ENCODE measurements at regions not wholly inside any gene's neighbourhood (a gene's known extent, or its start where the extent isn't known, plus 50 kb on each side); places are given as distances from the start of the nearest gene placed in this dataset.

- TF ChIP-seq TAF1 (IDR thresholded peaks at IDR 0.05; ENCODE audit: low read depth, low read length) (no peak), POLR2A (IDR thresholded peaks at IDR 0.05; ENCODE audit: low read depth, low read length) (no peak), POU2F2 (IDR thresholded peaks at IDR 0.05; ENCODE audit: low read depth, low read length) (no peak), POLR2AphosphoS5 (IDR thresholded peaks at IDR 0.05; ENCODE audit: low read depth, low read length) (no peak), SPI1 (IDR thresholded peaks at IDR 0.05; ENCODE audit: low read depth, low read length) (no peak), PAX5 (IDR thresholded peaks at IDR 0.05; ENCODE audit: insufficient read depth, low read length, severe bottlenecking) (no peak)
- DNase-seq (ENCODE audit: insufficient read length, low spot score) (no peak), FAIRE-seq (no peak)
These were observed 349.9 kb downstream of the C12orf50 start for GRCh38 chr12:87679251-87679650.

- DNase-seq (ENCODE audit: insufficient read length, low spot score) (no peak), FAIRE-seq (no peak)
- TF ChIP-seq TAF1 (IDR thresholded peaks at IDR 0.05; ENCODE audit: low read depth, low read length) (no peak), SPI1 (IDR thresholded peaks at IDR 0.05; ENCODE audit: low read depth, low read length) (no peak), POLR2A (IDR thresholded peaks at IDR 0.05; ENCODE audit: low read depth, low read length) (no peak), POLR2AphosphoS5 (IDR thresholded peaks at IDR 0.05; ENCODE audit: low read depth, low read length) (no peak), POU2F2 (IDR thresholded peaks at IDR 0.05; ENCODE audit: low read depth, low read length) (no peak), PAX5 (IDR thresholded peaks at IDR 0.05; ENCODE audit: insufficient read depth, low read length, severe bottlenecking) (no peak)
These were observed 350.7 kb downstream of the C12orf50 start for GRCh38 chr12:87678453-87678852.

- DNase-seq (ENCODE audit: insufficient read length, low spot score) (no peak), FAIRE-seq (no peak)
- TF ChIP-seq POLR2AphosphoS5 (IDR thresholded peaks at IDR 0.05; ENCODE audit: low read depth, low read length) (no peak), SPI1 (IDR thresholded peaks at IDR 0.05; ENCODE audit: low read depth, low read length) (no peak), PAX5 (IDR thresholded peaks at IDR 0.05; ENCODE audit: insufficient read depth, low read length, severe bottlenecking) (no peak), POU2F2 (IDR thresholded peaks at IDR 0.05; ENCODE audit: low read depth, low read length) (no peak), POLR2A (IDR thresholded peaks at IDR 0.05; ENCODE audit: low read depth, low read length) (no peak), TAF1 (IDR thresholded peaks at IDR 0.05; ENCODE audit: low read depth, low read length) (no peak)
These were observed 352.5 kb downstream of the C12orf50 start for GRCh38 chr12:87676731-87677130.

GRCh38 chr12:87671757-87672156 is 357.4 kb downstream of the C12orf50 start:
- TF ChIP-seq SPI1 (IDR thresholded peaks at IDR 0.05; ENCODE audit: low read depth, low read length), result no peak
- TF ChIP-seq POLR2AphosphoS5 (IDR thresholded peaks at IDR 0.05; ENCODE audit: low read depth, low read length), result no peak
- TF ChIP-seq POLR2A (IDR thresholded peaks at IDR 0.05; ENCODE audit: low read depth, low read length), result no peak
- no peak for TF ChIP-seq PAX5 (IDR thresholded peaks at IDR 0.05; ENCODE audit: insufficient read depth, low read length, severe bottlenecking)
- no peak for TF ChIP-seq TAF1 (IDR thresholded peaks at IDR 0.05; ENCODE audit: low read depth, low read length)
- no peak for TF ChIP-seq POU2F2 (IDR thresholded peaks at IDR 0.05; ENCODE audit: low read depth, low read length)
- FAIRE-seq (no peak), DNase-seq (ENCODE audit: insufficient read length, low spot score) (no peak)

GRCh38 chr12:87670448-87670847 is 358.8 kb downstream of the C12orf50 start:
- no peak for TF ChIP-seq POLR2A (IDR thresholded peaks at IDR 0.05; ENCODE audit: low read depth, low read length)
- no peak for TF ChIP-seq POLR2AphosphoS5 (IDR thresholded peaks at IDR 0.05; ENCODE audit: low read depth, low read length)
- no peak for TF ChIP-seq POU2F2 (IDR thresholded peaks at IDR 0.05; ENCODE audit: low read depth, low read length)
- no peak for TF ChIP-seq PAX5 (IDR thresholded peaks at IDR 0.05; ENCODE audit: insufficient read depth, low read length, severe bottlenecking)
- no peak for TF ChIP-seq TAF1 (IDR thresholded peaks at IDR 0.05; ENCODE audit: low read depth, low read length)
- TF ChIP-seq SPI1 (IDR thresholded peaks at IDR 0.05; ENCODE audit: low read depth, low read length), result no peak
- no peak for FAIRE-seq
- DNase-seq (ENCODE audit: insufficient read length, low spot score), result no peak

GRCh38 chr12:87667378-87667777 is 361.8 kb downstream of the C12orf50 start:
- no peak for DNase-seq (ENCODE audit: insufficient read length, low spot score)
- no peak for FAIRE-seq
- TF ChIP-seq POLR2AphosphoS5 (IDR thresholded peaks at IDR 0.05; ENCODE audit: low read depth, low read length), result no peak

GRCh38 chr12:87661786-87662377 is 367.3 kb downstream of the C12orf50 start:
- DNase-seq (ENCODE audit: insufficient read length, low spot score) (no peak), FAIRE-seq (no peak)
- TF ChIP-seq POLR2A (IDR thresholded peaks at IDR 0.05; ENCODE audit: low read depth, low read length) (no peak), PAX5 (IDR thresholded peaks at IDR 0.05; ENCODE audit: insufficient read depth, low read length, severe bottlenecking) (no peak), POU2F2 (IDR thresholded peaks at IDR 0.05; ENCODE audit: low read depth, low read length) (no peak), TAF1 (IDR thresholded peaks at IDR 0.05; ENCODE audit: low read depth, low read length) (no peak), SPI1 (IDR thresholded peaks at IDR 0.05; ENCODE audit: low read depth, low read length) (peak; percentile 8; the same call in 1 of the 2 replicates)

GRCh38 chr12:87660987-87661774 is 368.0 kb downstream of the C12orf50 start:
- no peak for TF ChIP-seq PAX5 (IDR thresholded peaks at IDR 0.05; ENCODE audit: insufficient read depth, low read length, severe bottlenecking)
- TF ChIP-seq POLR2A (IDR thresholded peaks at IDR 0.05; ENCODE audit: low read depth, low read length), result no peak
- TF ChIP-seq TAF1 (IDR thresholded peaks at IDR 0.05; ENCODE audit: low read depth, low read length), result no peak
- TF ChIP-seq POLR2AphosphoS5 (IDR thresholded peaks at IDR 0.05; ENCODE audit: low read depth, low read length), result no peak
- TF ChIP-seq POU2F2 (IDR thresholded peaks at IDR 0.05; ENCODE audit: low read depth, low read length), result no peak
- no peak for TF ChIP-seq SPI1 (IDR thresholded peaks at IDR 0.05; ENCODE audit: low read depth, low read length)
- DNase-seq (ENCODE audit: insufficient read length, low spot score) (no peak), FAIRE-seq (no peak)

- no peak for FAIRE-seq
- no peak for DNase-seq (ENCODE audit: insufficient read length, low spot score)
- TF ChIP-seq PAX5 (IDR thresholded peaks at IDR 0.05; ENCODE audit: insufficient read depth, low read length, severe bottlenecking) (no peak), POLR2A (IDR thresholded peaks at IDR 0.05; ENCODE audit: low read depth, low read length) (no peak), SPI1 (IDR thresholded peaks at IDR 0.05; ENCODE audit: low read depth, low read length) (no peak), POU2F2 (IDR thresholded peaks at IDR 0.05; ENCODE audit: low read depth, low read length) (no peak), POLR2AphosphoS5 (IDR thresholded peaks at IDR 0.05; ENCODE audit: low read depth, low read length) (no peak), TAF1 (IDR thresholded peaks at IDR 0.05; ENCODE audit: low read depth, low read length) (no peak)
These were observed 368.9 kb downstream of the C12orf50 start for GRCh38 chr12:87660291-87660690.

Measured in GM12891 (cell line).